HPDE6-E6E7 (cell line): ENCODE measurements at regions not wholly inside any gene's neighbourhood (a gene's known extent, or its start where the extent isn't known, plus 50 kb on each side); places are given as distances from the start of the nearest gene placed in this dataset.
A peak's percentile ranks its signal among the peaks of the same experiment; 100 is the strongest.
"Not testable (repeated sequence)": the region's sequence is repeated elsewhere in the genome, so short reads cannot be mapped to it uniquely, and the experiment has no call there.

Source experiments
- DNase-seq: peaks from one replicate; pipeline ENCODE4 v3.0.0; 2011; ENCODE audit warnings: missing footprints; ENCODE audit errors: extremely low spot score

GRCh38 chr1:21385022-21385421, 54.9 kb upstream of the NBPF3 start:
- no peak for DNase-seq

- no peak for DNase-seq
Observed at GRCh38 chr1:21384620-21385019, 55.3 kb upstream of the NBPF3 start.

GRCh38 chr1:21383785-21384401, 56.0 kb upstream of the NBPF3 start:
- no peak for DNase-seq

GRCh38 chr1:21381354-21381753, 58.6 kb upstream of the NBPF3 start:
- DNase-seq, result no peak

GRCh38 chr1:21380147-21380546, 59.8 kb upstream of the NBPF3 start:
- not testable (repeated sequence) for DNase-seq

GRCh38 chr1:21379571-21379970, 60.4 kb upstream of the NBPF3 start:
- DNase-seq, result no peak

- DNase-seq, result no peak
Observed at GRCh38 chr1:21378705-21379494, 61.0 kb upstream of the NBPF3 start.

- no peak for DNase-seq
Observed at GRCh38 chr1:21372383-21372782, 67.6 kb upstream of the NBPF3 start.

GRCh38 chr1:21369905-21370304, 70.0 kb upstream of the NBPF3 start:
- DNase-seq, result no peak

GRCh38 chr1:21368515-21369289, 71.2 kb upstream of the NBPF3 start:
- DNase-seq, result no peak

GRCh38 chr1:21367973-21368514, 71.9 kb upstream of the NBPF3 start:
- not testable (repeated sequence) for DNase-seq

- no peak for DNase-seq
Observed at GRCh38 chr1:21366288-21366687, 73.6 kb upstream of the NBPF3 start.

- no peak for DNase-seq
Observed at GRCh38 chr1:21365036-21365435, 74.8 kb upstream of the ECE1 start.

GRCh38 chr1:21362096-21362495, 71.8 kb upstream of the ECE1 start:
- no peak for DNase-seq

- no peak for DNase-seq
Observed at GRCh38 chr1:21361506-21361905, 71.2 kb upstream of the ECE1 start.

GRCh38 chr1:21357161-21357560, 66.9 kb upstream of the ECE1 start:
- no peak for DNase-seq

GRCh38 chr1:21355956-21356355, 65.7 kb upstream of the ECE1 start:
- peak; percentile 76 for DNase-seq

GRCh38 chr1:21352586-21352985, 62.3 kb upstream of the ECE1 start:
- DNase-seq, result no peak

- DNase-seq, result no peak
Observed at GRCh38 chr1:21351901-21352300, 61.6 kb upstream of the ECE1 start.

GRCh38 chr1:21350202-21350885, 60.1 kb upstream of the ECE1 start:
- DNase-seq, result no peak

- DNase-seq, result no peak
Observed at GRCh38 chr1:21349693-21350092, 59.4 kb upstream of the ECE1 start.

- no peak for DNase-seq
Observed at GRCh38 chr1:21347072-21347581, 56.9 kb upstream of the ECE1 start.
